ENCODE measurements at regions not wholly inside any gene's neighbourhood (a gene's known extent, or its start where the extent isn't known, plus 50 kb on each side); places are given as distances from the start of the nearest gene placed in this dataset.

DNA sequence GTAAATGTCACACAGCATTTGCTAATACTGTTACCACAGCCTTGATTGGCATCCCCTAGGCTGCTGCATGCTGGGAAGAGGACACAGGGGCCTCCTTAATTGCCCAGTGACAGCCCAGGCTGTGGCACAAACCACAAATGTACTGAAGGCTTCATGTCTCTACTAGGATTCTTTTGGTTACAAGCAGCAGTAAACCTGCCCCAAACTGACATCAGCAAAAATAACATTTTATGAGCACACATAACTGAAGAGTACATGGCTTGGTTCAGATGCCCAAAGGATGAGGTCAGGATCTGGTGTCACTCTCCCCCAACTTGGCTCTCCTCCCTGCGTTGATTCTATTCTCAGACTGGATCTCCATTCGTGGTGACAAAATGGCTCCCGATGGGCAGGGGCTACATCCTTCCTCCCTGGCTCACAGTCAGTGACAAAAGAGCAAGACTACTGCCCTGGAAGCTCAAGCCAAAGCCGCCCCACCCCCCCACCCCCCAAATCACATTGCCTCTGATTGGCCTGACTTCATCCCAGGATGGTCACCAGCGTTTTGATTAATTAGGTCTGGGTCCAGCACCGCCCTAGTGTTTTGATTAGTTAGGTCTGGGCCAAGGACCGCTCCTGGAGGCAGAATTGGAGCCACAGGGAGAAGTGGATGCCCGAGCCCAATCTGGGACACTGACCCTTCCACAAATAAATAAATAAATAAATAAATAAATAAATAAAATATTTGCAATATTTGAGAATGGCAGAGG, 180.5 kb upstream of the RBPJ start:
- Histone ChIP-seq H3K4me3 (ENCODE audit: extremely low read depth, insufficient read depth, low read length, poor library complexity, severe bottlenecking) (no peak overlapping the region), H3K9me3 (ENCODE audit: control insufficient read depth, low read length) (no peaks in the 10 kb centered on the region), H3K27ac (ENCODE audit: low read depth, low read length, severe bottlenecking) (no peak overlapping the region), H3K36me3 (ENCODE audit: control insufficient read depth, insufficient read depth, low read length) (no peaks in the 10 kb centered on the region), H3K4me1 (ENCODE audit: control insufficient read depth, insufficient read depth, low read length, poor library complexity, severe bottlenecking) (peaks cover 15% of the 10 kb centered on the region)
- WGBS, 2 experiments (ENCODE audit: insufficient coverage in 2 of 2), result 100% methylated on average over 2 to 3 of the region's 8 CpGs

DNA sequence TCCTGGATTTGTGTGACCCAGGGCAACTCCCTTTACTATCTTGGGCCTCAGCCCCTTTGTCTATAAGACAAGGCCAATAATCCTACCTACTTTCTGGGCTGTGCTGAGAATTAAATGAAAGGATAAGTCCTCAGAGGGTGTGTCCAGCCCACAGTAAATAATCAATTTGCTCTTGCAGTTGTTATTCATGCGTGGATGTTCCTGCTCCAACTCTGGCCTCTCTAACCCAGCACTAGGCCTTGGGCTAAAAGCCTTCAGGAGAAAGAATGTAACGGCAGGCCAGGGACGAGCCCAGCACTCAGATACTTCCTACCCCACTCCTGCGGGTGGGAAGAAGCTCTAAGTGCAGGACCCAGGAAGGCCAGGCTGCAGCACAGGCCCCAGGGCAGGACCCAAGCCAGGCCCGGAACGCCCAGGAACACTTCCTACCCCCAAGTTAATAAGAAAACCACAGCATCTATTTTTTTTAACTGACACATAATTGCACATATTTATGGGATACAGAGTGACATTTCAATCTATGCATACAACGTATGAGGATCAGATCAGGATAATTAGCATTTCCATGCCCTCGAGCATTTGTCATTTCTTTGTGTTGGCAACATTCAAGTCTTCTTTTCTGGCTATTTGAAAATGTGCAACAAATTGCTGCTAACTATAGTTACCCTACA, 179.6 kb upstream of the RBPJ start:
- H3K4me1 ChIP-seq (ENCODE audit: control insufficient read depth, insufficient read depth, low read length, poor library complexity, severe bottlenecking), result peaks cover 15% of the 10 kb centered on the region
- 90 to 91% methylated on average over 7 to 8 of the region's 8 CpGs for WGBS, 2 experiments (ENCODE audit: insufficient coverage in 2 of 2)
- H3K36me3 ChIP-seq (ENCODE audit: control insufficient read depth, insufficient read depth, low read length), result no peaks in the 10 kb centered on the region
- H3K4me3 ChIP-seq (ENCODE audit: extremely low read depth, insufficient read depth, low read length, poor library complexity, severe bottlenecking), result no peak overlapping the region
- no peaks in the 10 kb centered on the region for H3K9me3 ChIP-seq (ENCODE audit: control insufficient read depth, low read length)
- peak overlapping the region; percentile 29 for H3K27ac ChIP-seq (ENCODE audit: low read depth, low read length, severe bottlenecking)

DNA sequence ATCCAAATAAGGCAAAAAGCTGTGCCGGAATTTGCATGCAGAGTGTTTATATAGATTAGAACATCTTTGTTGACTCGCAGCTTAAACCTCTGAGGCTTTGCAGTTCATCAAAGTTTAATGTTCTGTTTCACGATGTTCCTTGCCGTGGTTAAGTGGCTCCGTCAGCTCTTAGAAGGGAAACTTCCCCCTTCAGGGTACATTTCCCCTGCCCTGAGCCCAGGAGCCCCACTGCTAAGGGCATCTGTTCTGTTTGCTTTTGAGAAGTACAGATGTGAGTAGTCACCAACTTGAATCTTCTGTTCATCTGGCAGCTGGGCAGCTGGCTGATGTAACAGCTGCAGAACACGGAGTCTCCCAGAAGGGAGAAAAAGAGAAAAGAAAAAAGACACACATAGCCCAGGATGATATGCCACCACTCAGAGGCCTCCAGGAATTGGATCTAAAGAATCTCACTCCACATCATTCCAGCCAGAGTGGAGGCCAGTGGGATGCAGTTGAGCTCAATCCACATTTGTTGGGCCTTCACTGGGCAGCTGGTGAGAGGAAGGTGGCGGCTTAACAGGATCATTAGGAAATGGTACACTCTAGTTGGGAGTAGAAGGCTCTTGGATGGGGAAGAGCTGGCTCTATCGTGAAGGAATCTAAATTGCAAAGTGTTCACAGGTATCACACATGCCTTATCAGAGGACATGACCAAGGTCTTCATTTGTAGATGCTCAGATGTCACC, 178.7 kb upstream of the RBPJ start:
- no peaks in the 10 kb centered on the region for H3K9me3 ChIP-seq (ENCODE audit: control insufficient read depth, low read length)
- H3K27ac ChIP-seq (ENCODE audit: low read depth, low read length, severe bottlenecking), result peak overlapping the region; percentile 72
- H3K4me1 ChIP-seq (ENCODE audit: control insufficient read depth, insufficient read depth, low read length, poor library complexity, severe bottlenecking), result peaks cover 15% of the 10 kb centered on the region
- 91 to 92% methylated on average over 4 to 7 of the region's 8 CpGs for WGBS, 2 experiments (ENCODE audit: insufficient coverage in 2 of 2)
- H3K36me3 ChIP-seq (ENCODE audit: control insufficient read depth, insufficient read depth, low read length), result no peaks in the 10 kb centered on the region
- H3K4me3 ChIP-seq (ENCODE audit: extremely low read depth, insufficient read depth, low read length, poor library complexity, severe bottlenecking), result no peak overlapping the region

DNA sequence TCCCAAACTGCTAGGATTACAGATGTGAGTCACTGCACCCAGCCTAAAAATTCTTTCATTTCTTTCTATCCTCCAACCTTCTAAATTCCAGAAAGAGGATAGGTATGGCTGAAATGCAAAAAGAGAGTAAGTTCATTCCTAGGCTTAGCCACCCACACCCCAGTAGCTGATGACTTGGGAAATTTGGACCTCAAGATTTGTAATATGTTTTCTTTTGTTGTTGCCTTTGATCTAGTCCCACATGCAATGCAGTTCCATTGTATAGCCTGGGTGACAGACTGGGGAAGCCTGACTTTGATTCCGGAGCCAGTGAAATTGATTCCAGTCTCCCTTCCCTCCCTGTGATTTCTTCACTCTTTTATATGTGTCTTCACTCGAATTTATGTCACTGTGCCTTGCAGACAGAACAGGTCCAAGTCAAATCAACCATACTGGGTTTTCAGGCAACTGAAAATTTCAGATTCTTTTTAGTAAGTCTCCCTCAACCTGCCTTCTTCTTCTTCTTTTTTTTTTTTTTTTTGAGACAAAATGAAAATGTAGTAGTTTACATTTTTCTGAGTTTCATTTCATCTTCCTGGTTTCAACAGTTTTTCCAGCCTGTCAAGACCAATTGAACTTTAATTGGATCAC, 176.2 kb upstream of the RBPJ start:
- Histone ChIP-seq H3K9me3 (ENCODE audit: control insufficient read depth, low read length) (no peaks in the 10 kb centered on the region), H3K36me3 (ENCODE audit: control insufficient read depth, insufficient read depth, low read length) (no peaks in the 10 kb centered on the region), H3K4me3 (ENCODE audit: extremely low read depth, insufficient read depth, low read length, poor library complexity, severe bottlenecking) (no peak overlapping the region), H3K27ac (ENCODE audit: low read depth, low read length, severe bottlenecking) (no peak overlapping the region), H3K4me1 (ENCODE audit: control insufficient read depth, insufficient read depth, low read length, poor library complexity, severe bottlenecking) (peaks cover 15% of the 10 kb centered on the region)
- 92 to 95% methylated on average over 2 of the region's 2 CpGs for WGBS, 2 experiments (ENCODE audit: insufficient coverage in 2 of 2)

DNA sequence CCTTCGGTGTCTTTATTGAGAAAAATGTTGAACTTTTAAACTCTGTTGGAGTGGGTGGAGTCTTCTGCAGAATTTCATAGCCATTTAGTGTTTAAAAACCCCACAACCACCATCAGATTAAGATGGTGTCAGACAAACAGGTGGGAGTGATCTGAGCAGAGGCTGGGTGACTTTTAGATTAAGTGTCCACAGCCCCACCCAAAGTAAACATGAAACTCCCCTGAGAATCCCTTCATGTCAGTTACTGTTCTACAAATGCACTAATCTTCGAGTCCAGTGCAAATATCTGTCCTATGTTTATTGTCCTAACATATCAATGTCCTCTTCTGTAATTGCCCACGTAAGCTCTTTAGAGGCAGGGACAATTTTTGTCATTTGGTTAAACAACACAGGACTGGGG, 175.6 kb upstream of the RBPJ start:
- Histone ChIP-seq H3K4me3 (ENCODE audit: extremely low read depth, insufficient read depth, low read length, poor library complexity, severe bottlenecking) (no peak overlapping the region), H3K36me3 (ENCODE audit: control insufficient read depth, insufficient read depth, low read length) (no peaks in the 10 kb centered on the region), H3K27ac (ENCODE audit: low read depth, low read length, severe bottlenecking) (no peak overlapping the region), H3K9me3 (ENCODE audit: control insufficient read depth, low read length) (no peaks in the 10 kb centered on the region), H3K4me1 (ENCODE audit: control insufficient read depth, insufficient read depth, low read length, poor library complexity, severe bottlenecking) (peaks cover 15% of the 10 kb centered on the region)
- 94 to 100% methylated on average over 1 to 2 of the region's 3 CpGs for WGBS, 2 experiments (ENCODE audit: insufficient coverage in 2 of 2)

DNA sequence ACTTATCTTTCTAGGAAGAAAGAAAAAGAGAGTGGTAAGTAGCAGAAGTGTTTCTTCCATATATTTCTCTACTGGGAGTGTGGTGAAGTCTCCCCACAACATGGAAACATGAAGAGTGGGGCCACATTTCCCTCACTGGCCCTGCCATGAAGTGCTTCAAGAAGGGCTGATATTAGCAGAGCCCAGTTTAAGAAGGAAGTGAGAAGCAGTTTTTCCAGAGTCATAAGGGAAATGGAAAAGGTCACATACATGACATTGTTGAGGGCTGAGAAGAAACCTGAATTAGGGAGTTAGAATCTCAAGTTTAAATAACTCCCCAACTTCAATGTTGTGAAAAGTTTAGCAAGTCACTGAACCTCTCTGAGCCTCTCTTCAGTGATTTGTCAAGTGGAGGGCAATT, 171.9 kb upstream of the RBPJ start:
- H3K27ac ChIP-seq (ENCODE audit: low read depth, low read length, severe bottlenecking), result no peak overlapping the region
- H3K36me3 ChIP-seq (ENCODE audit: control insufficient read depth, insufficient read depth, low read length), result no peaks in the 10 kb centered on the region
- H3K4me3 ChIP-seq (ENCODE audit: extremely low read depth, insufficient read depth, low read length, poor library complexity, severe bottlenecking), result no peak overlapping the region
- H3K9me3 ChIP-seq (ENCODE audit: control insufficient read depth, low read length), result no peaks in the 10 kb centered on the region
- no peaks in the 10 kb centered on the region for H3K4me1 ChIP-seq (ENCODE audit: control insufficient read depth, insufficient read depth, low read length, poor library complexity, severe bottlenecking)

DNA sequence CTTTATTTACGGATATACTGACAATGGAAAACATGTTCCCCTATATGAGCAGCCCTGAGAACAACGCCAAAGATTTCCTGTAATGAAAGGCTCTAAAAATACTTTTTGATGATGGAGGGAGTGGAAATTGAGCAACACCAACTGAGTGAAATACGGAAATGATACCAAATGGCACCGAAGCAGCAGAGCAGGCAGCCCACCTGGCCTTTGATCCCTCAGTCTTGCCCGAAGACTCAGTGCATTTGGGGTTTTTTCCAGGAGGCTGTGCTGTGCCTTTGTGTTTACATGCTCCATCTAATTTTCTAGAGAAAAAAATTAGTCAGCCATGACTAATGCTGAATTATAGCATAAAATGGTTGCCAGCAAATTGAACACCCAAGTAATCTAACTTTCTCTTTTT, 169.9 kb upstream of the RBPJ start:
- no peaks in the 10 kb centered on the region for H3K4me1 ChIP-seq (ENCODE audit: control insufficient read depth, insufficient read depth, low read length, poor library complexity, severe bottlenecking)
- no peak overlapping the region for H3K27ac ChIP-seq (ENCODE audit: low read depth, low read length, severe bottlenecking)
- 89 to 93% methylated on average over 3 to 4 of the region's 5 CpGs for WGBS, 2 experiments (ENCODE audit: insufficient coverage in 2 of 2)
- no peaks in the 10 kb centered on the region for H3K9me3 ChIP-seq (ENCODE audit: control insufficient read depth, low read length)
- H3K4me3 ChIP-seq (ENCODE audit: extremely low read depth, insufficient read depth, low read length, poor library complexity, severe bottlenecking), result no peak overlapping the region
- no peaks in the 10 kb centered on the region for H3K36me3 ChIP-seq (ENCODE audit: control insufficient read depth, insufficient read depth, low read length)

DNA sequence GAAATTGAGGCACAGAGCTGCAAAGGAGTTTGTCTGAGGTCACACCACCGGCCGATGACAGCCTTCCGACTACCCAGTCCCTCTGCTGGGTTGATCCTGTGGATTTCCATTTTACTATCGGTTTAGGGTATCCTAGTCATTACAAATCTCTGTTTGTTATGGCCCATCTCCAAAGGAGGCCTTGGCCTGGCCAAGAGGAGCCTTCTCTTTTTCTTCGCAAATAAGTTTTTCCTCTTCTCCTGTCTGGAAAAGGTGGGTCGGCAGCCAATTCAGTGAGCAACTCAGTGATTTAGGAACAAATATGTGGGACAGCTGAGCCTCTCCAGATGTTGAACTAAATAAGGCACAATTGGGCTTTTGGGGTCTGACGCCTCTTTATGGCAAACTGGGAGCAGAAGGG, 169.2 kb upstream of the RBPJ start:
- Histone ChIP-seq H3K36me3 (ENCODE audit: control insufficient read depth, insufficient read depth, low read length) (no peaks in the 10 kb centered on the region), H3K27ac (ENCODE audit: low read depth, low read length, severe bottlenecking) (no peak overlapping the region), H3K9me3 (ENCODE audit: control insufficient read depth, low read length) (no peaks in the 10 kb centered on the region), H3K4me1 (ENCODE audit: control insufficient read depth, insufficient read depth, low read length, poor library complexity, severe bottlenecking) (no peaks in the 10 kb centered on the region), H3K4me3 (ENCODE audit: extremely low read depth, insufficient read depth, low read length, poor library complexity, severe bottlenecking) (no peak overlapping the region)
- WGBS, 2 experiments (ENCODE audit: insufficient coverage in 2 of 2), result 96% methylated on average over 5 of the region's 7 CpGs; no CpG with 5 or more reads in 1 of the 2 experiments

DNA sequence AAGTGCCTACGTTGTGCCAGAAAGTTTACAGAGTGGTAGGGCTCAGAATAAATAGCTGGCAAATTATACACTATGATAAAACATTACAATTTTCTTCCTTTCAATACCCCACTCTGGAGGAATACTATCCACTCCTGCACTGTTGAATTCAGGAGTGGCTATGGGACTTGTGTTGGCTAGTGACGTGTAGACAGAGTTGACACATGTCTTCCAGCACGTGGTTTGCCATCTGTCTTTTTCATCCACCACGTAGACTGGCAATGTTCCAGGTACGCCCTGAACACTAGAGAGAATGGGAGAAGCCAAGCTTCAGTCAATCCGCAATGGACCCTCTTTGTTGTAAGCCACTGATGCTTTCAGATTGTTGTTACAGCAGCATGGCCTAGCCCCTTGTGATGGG, 168.8 kb upstream of the RBPJ start:
- WGBS, 2 experiments (ENCODE audit: insufficient coverage in 2 of 2), result 65 to 70% methylated on average over 5 of the region's 6 CpGs
- no peaks in the 10 kb centered on the region for H3K36me3 ChIP-seq (ENCODE audit: control insufficient read depth, insufficient read depth, low read length)
- H3K4me1 ChIP-seq (ENCODE audit: control insufficient read depth, insufficient read depth, low read length, poor library complexity, severe bottlenecking), result no peaks in the 10 kb centered on the region
- no peak overlapping the region for H3K4me3 ChIP-seq (ENCODE audit: extremely low read depth, insufficient read depth, low read length, poor library complexity, severe bottlenecking)
- H3K27ac ChIP-seq (ENCODE audit: low read depth, low read length, severe bottlenecking), result no peak overlapping the region
- H3K9me3 ChIP-seq (ENCODE audit: control insufficient read depth, low read length), result no peaks in the 10 kb centered on the region

DNA sequence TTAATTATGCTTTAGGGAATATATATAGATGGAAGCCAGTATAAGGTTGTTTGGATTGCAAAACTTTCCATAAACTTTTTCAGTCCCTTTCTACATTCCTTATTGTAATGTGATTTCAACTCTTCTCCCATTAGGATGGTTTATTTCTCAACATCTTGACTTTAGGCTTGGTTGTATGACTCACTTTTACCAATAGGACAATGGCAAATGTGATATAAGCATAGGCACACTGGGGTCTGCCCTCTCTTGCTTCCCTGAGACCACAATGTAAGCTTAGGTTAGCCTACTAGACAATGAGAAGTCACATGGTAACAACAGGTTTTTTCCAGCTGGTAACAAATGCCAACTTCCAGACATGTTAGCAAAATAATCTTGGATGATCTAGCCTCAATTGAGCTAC, 163.3 kb upstream of the RBPJ start:
- H3K27ac ChIP-seq (ENCODE audit: low read depth, low read length, severe bottlenecking), result no peak overlapping the region
- no peaks in the 10 kb centered on the region for H3K36me3 ChIP-seq (ENCODE audit: control insufficient read depth, insufficient read depth, low read length)
- no peak overlapping the region for H3K4me3 ChIP-seq (ENCODE audit: extremely low read depth, insufficient read depth, low read length, poor library complexity, severe bottlenecking)
- no peaks in the 10 kb centered on the region for H3K9me3 ChIP-seq (ENCODE audit: control insufficient read depth, low read length)
- H3K4me1 ChIP-seq (ENCODE audit: control insufficient read depth, insufficient read depth, low read length, poor library complexity, severe bottlenecking), result no peaks in the 10 kb centered on the region
